Neural cell (in vitro differentiated cells): ENCODE measurements at regions not wholly inside any gene's neighbourhood (a gene's known extent, or its start where the extent isn't known, plus 50 kb on each side); places are given as distances from the start of the nearest gene placed in this dataset.
"Not testable (repeated sequence)": the region's sequence is repeated elsewhere in the genome, so short reads cannot be mapped to it uniquely, and the experiment has no call there.

Source experiments
- EZH2 ChIP-seq: fragments of 200-600, 300-800 bp; shearing (Covaris generic), sonication (generic); IDR thresholded peaks from 2 replicates; pipeline ENCODE4 v1.6.1; 2014; ENCODE audit warnings: antibody characterized with exemption, low read length, borderline replicate concordance, mild to moderate bottlenecking; ENCODE audit not compliant: insufficient read depth, poor library complexity, severe bottlenecking
- TF ChIP-seq, protein P1 (sequence below): fragments of 450-650 bp; IDR thresholded peaks from 2 replicates; pipeline ENCODE4 v1.5.1; 2014; ENCODE audit warnings: antibody characterized with exemption, mild to moderate bottlenecking, moderate library complexity; ENCODE audit not compliant: poor library complexity, severe bottlenecking

DNA sequence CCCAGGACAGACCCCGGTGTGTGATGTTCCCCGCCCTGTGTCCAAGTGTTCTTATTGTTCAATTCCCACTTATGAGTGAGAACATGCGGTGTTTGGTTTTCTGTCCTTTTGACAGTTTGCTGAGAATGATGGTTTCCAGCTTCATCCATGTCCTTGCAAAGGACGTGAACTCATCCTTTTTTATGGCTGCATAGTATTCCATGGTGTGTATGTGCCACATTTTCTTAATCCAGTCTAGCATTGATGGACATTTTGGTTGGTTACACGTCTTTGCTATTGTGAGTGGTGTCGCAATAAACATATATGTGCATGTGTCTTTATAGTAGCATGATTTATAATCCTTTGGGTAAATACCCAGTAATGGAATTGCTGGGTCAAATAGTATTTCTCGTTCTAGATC is 334.5 kb downstream of the GLUD2 start:
- TF ChIP-seq EZH2, result not testable (repeated sequence)
- TF ChIP-seq, protein P1, sequence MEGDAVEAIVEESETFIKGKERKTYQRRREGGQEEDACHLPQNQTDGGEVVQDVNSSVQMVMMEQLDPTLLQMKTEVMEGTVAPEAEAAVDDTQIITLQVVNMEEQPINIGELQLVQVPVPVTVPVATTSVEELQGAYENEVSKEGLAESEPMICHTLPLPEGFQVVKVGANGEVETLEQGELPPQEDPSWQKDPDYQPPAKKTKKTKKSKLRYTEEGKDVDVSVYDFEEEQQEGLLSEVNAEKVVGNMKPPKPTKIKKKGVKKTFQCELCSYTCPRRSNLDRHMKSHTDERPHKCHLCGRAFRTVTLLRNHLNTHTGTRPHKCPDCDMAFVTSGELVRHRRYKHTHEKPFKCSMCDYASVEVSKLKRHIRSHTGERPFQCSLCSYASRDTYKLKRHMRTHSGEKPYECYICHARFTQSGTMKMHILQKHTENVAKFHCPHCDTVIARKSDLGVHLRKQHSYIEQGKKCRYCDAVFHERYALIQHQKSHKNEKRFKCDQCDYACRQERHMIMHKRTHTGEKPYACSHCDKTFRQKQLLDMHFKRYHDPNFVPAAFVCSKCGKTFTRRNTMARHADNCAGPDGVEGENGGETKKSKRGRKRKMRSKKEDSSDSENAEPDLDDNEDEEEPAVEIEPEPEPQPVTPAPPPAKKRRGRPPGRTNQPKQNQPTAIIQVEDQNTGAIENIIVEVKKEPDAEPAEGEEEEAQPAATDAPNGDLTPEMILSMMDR, result not testable (repeated sequence)
